ENCODE measurements at regions not wholly inside any gene's neighbourhood (a gene's known extent, or its start where the extent isn't known, plus 50 kb on each side); places are given as distances from the start of the nearest gene placed in this dataset.

- TF ChIP-seq CTCF (IDR thresholded peaks at IDR 0.05; ENCODE audit: extremely low read depth in 1 of 2, insufficient read depth in 1 of 2, low read depth in 1 of 2, low read length in 2 of 2), result no peak
- TF ChIP-seq POLR2A (IDR thresholded peaks at IDR 0.05; ENCODE audit: low read depth, low read length), result no peak
- TF ChIP-seq EZH2 (IDR thresholded peaks at IDR 0.05; ENCODE audit: borderline replicate concordance, low read depth, low read length, severe bottlenecking), result no peak
Observed at GRCh38 chr1:203410182-203410900, 59.4 kb upstream of the FMOD start.

Measured in endothelial cell of umbilical vein (primary cell).